HG03175 (cell line): ENCODE measurements at regions not wholly inside any gene's neighbourhood (a gene's known extent, or its start where the extent isn't known, plus 50 kb on each side); places are given as distances from the start of the nearest gene placed in this dataset.
"Not testable (repeated sequence)": the region's sequence is repeated elsewhere in the genome, so short reads cannot be mapped to it uniquely, and the experiment has no call there.

ENCODE experiments used
- ATAC-seq: cut with Tn5 transposase; IDR thresholded peaks from one replicate; pipeline ENCODE4 v1.9.1; 2021; ENCODE audit warnings: mild to moderate bottlenecking, moderate library complexity; ENCODE audit not compliant: unreplicated experiment

- ATAC-seq: no peak
These were observed 530.5 kb downstream of the KCNA4 start for GRCh38 chr11:29486301-29486700.

DNA sequence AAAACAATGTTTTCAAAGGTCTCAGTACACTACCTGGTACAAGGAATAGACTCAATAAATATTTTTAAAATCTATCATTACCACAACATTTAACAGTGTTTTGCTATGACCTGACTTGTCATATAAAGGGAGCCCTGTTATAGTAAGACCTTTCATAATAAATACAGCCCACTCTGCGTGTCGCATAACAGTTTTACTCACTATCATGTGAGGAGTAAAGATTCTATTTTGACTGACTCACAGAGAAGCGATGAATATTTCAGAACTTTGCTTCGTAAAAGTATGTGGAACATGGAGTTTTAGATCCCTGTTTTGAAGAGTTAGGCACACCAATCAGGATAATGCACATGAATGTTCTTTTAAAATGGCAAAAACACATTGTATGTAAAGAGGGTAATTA, 531.2 kb downstream of the KCNA4 start:
- no peak for ATAC-seq

GRCh38 chr11:29484548-29484947, 532.3 kb downstream of the KCNA4 start:
- ATAC-seq: no peak

DNA sequence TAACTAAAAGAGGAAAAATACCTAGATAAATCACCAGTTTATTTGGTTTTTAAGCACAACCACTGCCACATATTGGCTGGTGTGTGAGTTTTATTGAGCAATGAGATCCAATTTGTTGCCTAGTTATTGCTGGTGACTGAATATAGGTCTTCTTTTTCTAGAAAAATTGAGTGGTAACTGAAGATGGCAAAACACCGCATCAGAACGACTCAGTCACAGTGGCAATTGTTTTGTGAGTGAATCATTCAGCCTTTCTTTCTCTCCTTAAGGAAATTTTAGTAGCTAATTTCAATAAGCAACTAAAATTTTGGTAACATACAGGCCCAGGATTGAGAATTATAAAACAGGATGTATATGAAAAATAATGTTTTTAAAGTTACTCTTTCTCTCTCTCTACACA, 533.0 kb downstream of the KCNA4 start:
- ATAC-seq: no peak

DNA sequence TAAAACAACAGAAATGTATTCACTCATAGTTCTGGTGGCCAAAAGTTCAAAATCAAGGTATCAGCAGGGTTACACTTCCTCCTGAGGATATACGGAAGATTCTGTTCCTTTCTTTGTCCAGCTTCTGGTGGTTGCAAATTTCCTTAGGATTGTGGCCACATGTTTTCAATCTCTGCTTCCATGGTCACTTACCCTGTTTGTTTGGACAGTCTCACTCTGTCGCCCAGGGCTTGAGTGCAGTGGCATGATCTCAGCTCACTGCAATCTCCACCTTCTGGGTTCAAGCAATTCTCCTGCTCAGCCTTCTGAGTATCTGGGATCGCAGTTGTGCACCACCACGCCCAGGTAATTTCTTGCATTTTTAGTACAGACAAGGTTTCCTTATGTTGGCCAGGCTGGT, 534.3 kb downstream of the KCNA4 start:
- no peak for ATAC-seq

GRCh38 chr11:29481738-29482137, 535.1 kb downstream of the KCNA4 start:
- ATAC-seq: no peak

- no peak for ATAC-seq
These were observed 535.8 kb downstream of the KCNA4 start for GRCh38 chr11:29480981-29481380.

GRCh38 chr11:29458252-29458651, 558.6 kb downstream of the KCNA4 start:
- no peak for ATAC-seq

GRCh38 chr11:29452146-29452545, 564.7 kb downstream of the KCNA4 start:
- no peak for ATAC-seq

DNA sequence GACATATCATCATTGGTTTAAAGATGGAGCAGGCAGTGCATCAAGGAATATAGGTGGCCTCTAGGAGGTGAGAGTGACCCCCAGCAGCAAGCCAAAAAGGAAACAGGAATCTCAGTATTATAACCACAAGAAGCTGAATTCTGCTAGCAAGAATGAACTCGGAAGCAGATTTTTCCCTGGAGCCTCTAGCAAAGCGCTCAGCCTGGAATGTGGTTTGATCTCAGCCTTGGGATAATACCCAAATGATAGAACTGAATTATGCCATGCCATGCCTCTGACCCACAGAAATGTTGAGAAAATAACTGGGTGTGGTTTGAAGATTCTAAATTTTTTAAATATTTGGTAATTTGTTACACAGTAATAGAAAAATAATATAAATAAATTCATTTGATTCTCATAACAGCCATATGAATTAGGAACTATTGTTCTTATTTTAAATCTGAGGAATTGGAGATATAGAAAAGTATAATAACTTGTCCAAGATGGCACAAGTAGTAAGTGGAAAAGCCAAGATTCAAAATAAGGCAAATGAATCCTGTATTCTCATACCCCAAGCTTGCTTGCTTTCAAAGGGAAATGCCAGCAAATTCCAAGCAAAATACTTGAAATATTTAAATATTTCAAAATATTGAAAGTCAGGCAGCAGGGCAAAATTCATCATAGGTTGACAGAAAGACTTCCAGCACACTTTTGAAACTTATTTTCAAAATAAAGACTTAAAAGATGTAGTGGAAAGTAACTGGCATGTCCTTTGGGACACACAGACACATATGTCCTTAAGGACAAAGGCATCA, 567.4 kb downstream of the KCNA4 start:
- no peak for ATAC-seq

GRCh38 chr11:29448246-29448877, 568.5 kb downstream of the KCNA4 start:
- ATAC-seq: no peak

DNA sequence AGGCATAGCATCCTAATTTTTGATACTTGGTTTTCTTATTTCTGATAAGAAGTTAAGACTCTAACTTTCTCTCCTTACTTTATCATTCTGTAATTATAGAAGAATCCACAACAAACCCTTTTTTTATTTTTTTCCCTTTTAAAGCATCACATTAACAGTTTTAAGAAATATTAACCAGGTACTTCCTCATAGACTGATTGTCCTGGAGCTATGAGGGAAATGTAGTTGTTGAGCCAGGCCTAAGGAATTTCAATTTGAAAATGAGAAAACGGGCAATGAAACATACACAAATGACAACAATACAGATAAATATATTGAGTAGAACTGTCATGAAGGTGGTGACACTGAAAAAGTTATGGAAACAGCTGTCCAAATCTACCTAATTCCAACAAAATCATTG, 569.0 kb downstream of the KCNA4 start:
- ATAC-seq: no peak

DNA sequence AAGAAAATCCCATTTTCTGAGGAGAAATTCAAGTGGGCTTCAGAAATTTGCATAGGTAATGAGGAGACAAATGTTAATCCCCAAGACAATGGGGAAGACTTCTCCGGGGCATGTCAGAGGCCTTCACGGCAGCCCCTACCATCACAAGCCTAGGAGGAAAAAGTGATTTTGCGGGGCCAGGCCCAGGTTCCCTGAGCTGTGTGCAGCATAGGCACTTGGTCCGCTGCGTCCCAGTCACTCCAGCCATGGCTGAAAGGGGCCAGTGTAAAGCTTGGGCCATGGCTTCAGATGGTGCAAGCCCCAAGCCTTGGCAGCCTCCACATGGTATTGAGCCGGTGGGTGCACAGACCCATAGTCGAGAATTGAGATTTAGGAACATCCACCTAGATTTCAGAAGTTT, 570.7 kb downstream of the KCNA4 start:
- ATAC-seq: no peak

- ATAC-seq: not testable (repeated sequence)
These were observed 571.6 kb downstream of the KCNA4 start for GRCh38 chr11:29445191-29445590.

GRCh38 chr11:29438815-29439214, 578.0 kb downstream of the KCNA4 start:
- no peak for ATAC-seq

DNA sequence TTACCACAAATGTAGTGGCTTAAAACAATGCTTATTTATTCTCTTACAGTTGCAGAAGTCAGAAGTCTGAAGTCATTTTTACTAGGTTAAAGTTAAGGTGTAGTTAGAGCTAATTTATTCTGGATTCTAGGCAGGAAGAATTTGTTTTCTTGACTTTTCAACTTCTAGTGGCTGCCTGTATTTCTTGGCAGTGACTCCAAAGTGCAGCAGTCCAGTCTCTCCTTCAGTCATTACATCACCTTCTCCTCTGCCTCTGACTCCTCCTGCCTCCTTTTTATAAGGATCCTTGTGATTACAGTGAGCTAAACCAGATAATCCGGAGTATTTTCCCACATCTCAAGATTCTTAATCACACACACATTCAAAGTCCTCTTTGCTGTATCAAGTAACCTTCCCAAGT, 581.4 kb downstream of the KCNA4 start:
- ATAC-seq: no peak

GRCh38 chr11:29432719-29433325, 584.0 kb downstream of the KCNA4 start:
- ATAC-seq: no peak

DNA sequence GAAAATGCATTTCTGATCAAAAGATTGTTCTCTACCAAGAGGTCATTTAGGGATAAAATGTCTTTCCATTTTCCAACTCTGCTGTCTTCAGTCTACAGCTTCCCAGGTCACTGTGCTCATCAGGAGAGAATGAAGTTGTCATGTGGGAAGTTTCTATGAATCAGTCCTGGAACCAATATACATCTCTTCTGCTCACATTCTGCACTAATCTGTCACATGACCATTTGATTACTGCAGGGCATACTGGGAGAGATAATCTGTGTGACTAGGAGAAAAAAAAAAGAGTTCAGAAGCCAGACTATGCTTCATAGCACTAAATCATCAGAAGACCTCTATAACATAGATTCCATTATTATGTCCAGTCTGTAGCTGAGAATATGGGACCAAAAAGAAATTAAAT, 611.5 kb downstream of the KCNA4 start:
- ATAC-seq: no peak

DNA sequence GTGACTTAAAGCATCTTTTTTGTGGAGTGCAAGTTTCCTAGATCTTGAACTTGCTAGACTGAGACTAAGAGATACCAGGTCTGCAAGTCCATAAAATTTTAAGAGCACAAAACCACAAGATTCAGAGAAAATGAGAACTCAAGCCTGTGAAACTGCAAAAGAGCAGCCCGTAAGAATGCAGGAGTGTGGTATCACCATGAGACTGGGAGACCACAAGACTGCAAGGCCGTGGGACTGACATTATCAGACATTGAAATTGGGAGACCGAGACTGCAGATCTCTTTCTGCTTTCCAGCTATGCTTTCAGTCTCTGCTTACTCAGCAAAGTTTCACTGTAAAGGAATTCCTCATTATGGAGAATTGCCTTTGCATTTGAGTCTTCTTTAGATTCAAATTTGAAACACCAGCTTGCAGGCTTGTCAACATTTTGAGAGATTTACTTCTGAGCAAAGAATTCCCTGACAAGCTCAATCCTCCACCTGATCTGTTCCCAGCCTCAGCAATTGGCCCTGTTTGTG, 621.2 kb downstream of the KCNA4 start:
- ATAC-seq: no peak

DNA sequence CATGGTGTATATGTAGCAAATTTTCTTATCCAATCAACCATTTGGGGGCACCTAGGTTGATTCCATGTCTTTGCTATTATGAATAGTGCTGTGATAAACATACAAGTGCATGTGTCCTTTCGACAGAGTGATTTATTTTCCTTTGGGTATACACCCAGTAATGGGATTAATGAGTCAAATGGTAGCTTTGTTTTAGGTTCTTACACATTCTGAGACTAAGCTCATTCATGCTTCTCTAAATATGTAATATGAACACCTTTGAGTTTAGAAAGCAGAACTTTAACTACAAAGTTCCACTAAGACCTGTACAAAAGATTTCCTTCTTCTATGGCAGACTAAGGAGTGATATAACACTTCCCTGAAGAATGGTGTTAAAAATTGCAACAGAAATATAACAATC, 627.0 kb downstream of the KCNA4 start:
- no peak for ATAC-seq

GRCh38 chr11:29373725-29374124, 643.1 kb downstream of the KCNA4 start:
- no peak for ATAC-seq

GRCh38 chr11:29368126-29368525, 648.7 kb downstream of the KCNA4 start:
- ATAC-seq: no peak
